Stomach (tissue), 4 donors: ENCODE measurements at regions not wholly inside any gene's neighbourhood (a gene's known extent, or its start where the extent isn't known, plus 50 kb on each side); places are given as distances from the start of the nearest gene placed in this dataset.

Source experiments
- POLR2A ChIP-seq, 4 donors: fragments of 450-650 bp; IDR thresholded peaks; one replicate each; pipeline ENCODE4 v1.6.1; 2016; ENCODE audit warnings: antibody characterized with exemption in 4 of 4, control low read depth in 2 of 4, mild to moderate bottlenecking in 1 of 4, moderate library complexity in 1 of 4
- POLR2AphosphoS5 ChIP-seq, 3 donors: sonication (generic); formaldehyde crosslinking; IDR thresholded peaks; one replicate each; pipeline ENCODE4 v1.6.1; 2016; ENCODE audit warnings: antibody characterized with exemption in 3 of 3
- TF ChIP-seq, protein P1 (sequence below), 7 experiments: fragments of 450-650 bp in 4 of 7; fragments of 200-600 bp in 3 of 7; sonication (generic) in 3 of 7; IDR thresholded peaks; one replicate each; pipeline ENCODE4 v1.5.1; 2016 to 2019; ENCODE audit warnings: antibody characterized with exemption in 7 of 7, control low read depth in 2 of 7, mild to moderate bottlenecking in 1 of 7

GRCh38 chr10:9311702-9312499 lies 1257.4 kb downstream of the GATA3 start:
- TF ChIP-seq, protein P1, sequence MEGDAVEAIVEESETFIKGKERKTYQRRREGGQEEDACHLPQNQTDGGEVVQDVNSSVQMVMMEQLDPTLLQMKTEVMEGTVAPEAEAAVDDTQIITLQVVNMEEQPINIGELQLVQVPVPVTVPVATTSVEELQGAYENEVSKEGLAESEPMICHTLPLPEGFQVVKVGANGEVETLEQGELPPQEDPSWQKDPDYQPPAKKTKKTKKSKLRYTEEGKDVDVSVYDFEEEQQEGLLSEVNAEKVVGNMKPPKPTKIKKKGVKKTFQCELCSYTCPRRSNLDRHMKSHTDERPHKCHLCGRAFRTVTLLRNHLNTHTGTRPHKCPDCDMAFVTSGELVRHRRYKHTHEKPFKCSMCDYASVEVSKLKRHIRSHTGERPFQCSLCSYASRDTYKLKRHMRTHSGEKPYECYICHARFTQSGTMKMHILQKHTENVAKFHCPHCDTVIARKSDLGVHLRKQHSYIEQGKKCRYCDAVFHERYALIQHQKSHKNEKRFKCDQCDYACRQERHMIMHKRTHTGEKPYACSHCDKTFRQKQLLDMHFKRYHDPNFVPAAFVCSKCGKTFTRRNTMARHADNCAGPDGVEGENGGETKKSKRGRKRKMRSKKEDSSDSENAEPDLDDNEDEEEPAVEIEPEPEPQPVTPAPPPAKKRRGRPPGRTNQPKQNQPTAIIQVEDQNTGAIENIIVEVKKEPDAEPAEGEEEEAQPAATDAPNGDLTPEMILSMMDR (IDR thresholded peaks at IDR 0.05) = no peak
- TF ChIP-seq POLR2A (IDR thresholded peaks at IDR 0.05) (no peak), POLR2AphosphoS5 (IDR thresholded peaks at IDR 0.05) (no peak)
